ENCODE measurements at regions not wholly inside any gene's neighbourhood (a gene's known extent, or its start where the extent isn't known, plus 50 kb on each side); places are given as distances from the start of the nearest gene placed in this dataset.
"Not testable (repeated sequence)": the region's sequence is repeated elsewhere in the genome, so short reads cannot be mapped to it uniquely, and the experiment has no call there.

GRCh38 chr10:65042496-65042895, 1521.3 kb downstream of the REEP3 start:
- no peaks in the 10 kb centered on the region for H4K20me1 ChIP-seq (ENCODE audit: control insufficient read depth, insufficient read depth, low read length, poor library complexity, severe bottlenecking)
- no peak overlapping the region for H3K27ac ChIP-seq (ENCODE audit: low read length in 2 of 2)
- ChIA-PET POLR2A (no interaction called here), CTCF (no interaction called here)
- H3K4me3 Mint-ChIP-seq: no peak overlapping the region
- no peaks in the 10 kb centered on the region for H3K4me1 ChIP-seq (ENCODE audit: control insufficient read depth in 2 of 2, insufficient read depth in 2 of 2, low read length in 2 of 2)
- H3K27me3 ChIP-seq (replicated peaks in 1 of 4; ENCODE audit: control extremely low read depth in 1 of 4, control insufficient read depth in 3 of 4, insufficient read depth in 4 of 4, low read length in 3 of 4): no peaks in the 10 kb centered on the region
- H2AFZ ChIP-seq (ENCODE audit: insufficient read depth, low read depth, low read length, poor library complexity, severe bottlenecking): no peak overlapping the region
- H3K4me1 Mint-ChIP-seq: no peaks in the 10 kb centered on the region
- DNase-seq (no peak), ATAC-seq (ENCODE audit: low read depth) (no peak)
- H3K4me2 ChIP-seq (replicated peaks; ENCODE audit: low read depth, low read length, poor library complexity, severe bottlenecking): no peak overlapping the region
- no peak overlapping the region for H3K9ac ChIP-seq (ENCODE audit: low read length)
- H3K4me3 ChIP-seq (ENCODE audit: control extremely low read depth in 1 of 5, extremely low read depth in 1 of 5, insufficient read depth in 1 of 5, low read depth in 2 of 5, low read length in 4 of 5): no peak overlapping the region
- H3K9me3 ChIP-seq (ENCODE audit: control extremely low read depth in 1 of 3, control insufficient read depth in 2 of 3, insufficient read depth in 1 of 3, low read length in 2 of 3): peaks cover 0 to 3% (median 0%) of the 10 kb centered on the region in 3 donors
- TF ChIP-seq EZH2 (IDR thresholded peaks at IDR 0.05; ENCODE audit: borderline replicate concordance, insufficient read depth, low read depth, low read length, poor library complexity, severe bottlenecking) (no peak), CTCF (IDR thresholded peaks at IDR 0.05) (no peak)
- no peaks in the 10 kb centered on the region for H3K27me3 Mint-ChIP-seq
- no peaks in the 10 kb centered on the region for H3K9me3 Mint-ChIP-seq (ENCODE audit: insufficient read depth)
- no peaks in the 10 kb centered on the region for H3K79me2 ChIP-seq (ENCODE audit: control insufficient read depth, insufficient read depth, low read length)
- intact Hi-C loops (cut with micrococcal nuclease): no loop called here
- no peaks in the 10 kb centered on the region for H3K36me3 ChIP-seq (replicated peaks in 1 of 2; ENCODE audit: control extremely low read depth in 1 of 2, control insufficient read depth in 1 of 2, extremely low read depth in 1 of 2, insufficient read depth in 2 of 2, low read length in 1 of 2)
- no peak overlapping the region for H3K27ac Mint-ChIP-seq

GRCh38 chr10:65046831-65047230, 1525.6 kb downstream of the REEP3 start:
- Mint-ChIP-seq H3K9me3 (ENCODE audit: insufficient read depth) (no peaks in the 10 kb centered on the region), H3K27ac (no peak overlapping the region), H3K27me3 (no peaks in the 10 kb centered on the region), H3K4me3 (no peak overlapping the region), H3K4me1 (no peaks in the 10 kb centered on the region)
- TF ChIP-seq EZH2 (IDR thresholded peaks at IDR 0.05; ENCODE audit: borderline replicate concordance, insufficient read depth, low read depth, low read length, poor library complexity, severe bottlenecking) (no peak), CTCF (IDR thresholded peaks at IDR 0.05) (no peak)
- Histone ChIP-seq H3K36me3 (replicated peaks in 1 of 2; ENCODE audit: control extremely low read depth in 1 of 2, control insufficient read depth in 1 of 2, extremely low read depth in 1 of 2, insufficient read depth in 2 of 2, low read length in 1 of 2) (no peaks in the 10 kb centered on the region), H3K27me3 (replicated peaks in 1 of 4; ENCODE audit: control extremely low read depth in 1 of 4, control insufficient read depth in 3 of 4, insufficient read depth in 4 of 4, low read length in 3 of 4) (no peaks in the 10 kb centered on the region), H3K4me3 (ENCODE audit: control extremely low read depth in 1 of 5, extremely low read depth in 1 of 5, insufficient read depth in 1 of 5, low read depth in 2 of 5, low read length in 4 of 5) (no peak overlapping the region), H3K4me1 (ENCODE audit: control insufficient read depth in 2 of 2, insufficient read depth in 2 of 2, low read length in 2 of 2) (no peaks in the 10 kb centered on the region), H2AFZ (ENCODE audit: insufficient read depth, low read depth, low read length, poor library complexity, severe bottlenecking) (no peak overlapping the region), H3K9ac (ENCODE audit: low read length) (no peak overlapping the region), H4K20me1 (ENCODE audit: control insufficient read depth, insufficient read depth, low read length, poor library complexity, severe bottlenecking) (no peaks in the 10 kb centered on the region), H3K4me2 (replicated peaks; ENCODE audit: low read depth, low read length, poor library complexity, severe bottlenecking) (no peak overlapping the region), H3K79me2 (ENCODE audit: control insufficient read depth, insufficient read depth, low read length) (no peaks in the 10 kb centered on the region), H3K9me3 (ENCODE audit: control extremely low read depth in 1 of 3, control insufficient read depth in 2 of 3, insufficient read depth in 1 of 3, low read length in 2 of 3) (peaks cover 0 to 6% (median 0%) of the 10 kb centered on the region in 3 donors), H3K27ac (ENCODE audit: low read length in 2 of 2) (no peak overlapping the region)
- CTCF ChIA-PET: no interaction called here
- ATAC-seq (ENCODE audit: low read depth) (no peak), DNase-seq (no peak)
- intact Hi-C loops (cut with micrococcal nuclease): no loop called here
- POLR2A ChIA-PET: no interaction called here
- no CpG with 5 or more reads among the region's 1 CpG for WGBS (ENCODE audit: insufficient coverage)

- H3K36me3 ChIP-seq (replicated peaks in 1 of 2; ENCODE audit: control extremely low read depth in 1 of 2, control insufficient read depth in 1 of 2, extremely low read depth in 1 of 2, insufficient read depth in 2 of 2, low read length in 1 of 2); H3K4me3 Mint-ChIP-seq; H3K9me3 Mint-ChIP-seq (ENCODE audit: insufficient read depth); intact Hi-C loops (cut with micrococcal nuclease); H3K9ac ChIP-seq (ENCODE audit: low read length); H3K27me3 ChIP-seq (replicated peaks in 1 of 4; ENCODE audit: control extremely low read depth in 1 of 4, control insufficient read depth in 3 of 4, insufficient read depth in 4 of 4, low read length in 3 of 4); H2AFZ ChIP-seq (ENCODE audit: insufficient read depth, low read depth, low read length, poor library complexity, severe bottlenecking); H3K4me3 ChIP-seq (ENCODE audit: control extremely low read depth in 1 of 5, extremely low read depth in 1 of 5, insufficient read depth in 1 of 5, low read depth in 2 of 5, low read length in 4 of 5); H4K20me1 ChIP-seq (ENCODE audit: control insufficient read depth, insufficient read depth, low read length, poor library complexity, severe bottlenecking); H3K4me2 ChIP-seq (replicated peaks; ENCODE audit: low read depth, low read length, poor library complexity, severe bottlenecking); H3K27ac ChIP-seq (ENCODE audit: low read length in 2 of 2); H3K4me1 Mint-ChIP-seq; H3K27ac Mint-ChIP-seq; H3K4me1 ChIP-seq (ENCODE audit: control insufficient read depth in 2 of 2, insufficient read depth in 2 of 2, low read length in 2 of 2); H3K79me2 ChIP-seq (ENCODE audit: control insufficient read depth, insufficient read depth, low read length); ATAC-seq (ENCODE audit: low read depth); CTCF ChIA-PET; DNase-seq; H3K27me3 Mint-ChIP-seq; POLR2A ChIA-PET: not testable (repeated sequence)
- WGBS (ENCODE audit: insufficient coverage): 93% methylated on average over 16 of the region's 22 CpGs
- H3K9me3 ChIP-seq (ENCODE audit: control extremely low read depth in 1 of 3, control insufficient read depth in 2 of 3, insufficient read depth in 1 of 3, low read length in 2 of 3): peaks cover 0 to 25% (median 0%) of the 10 kb centered on the region in 3 donors
Observed at GRCh38 chr10:65052111-65052510, 1530.9 kb downstream of the REEP3 start.

All from B cell (primary cell).